GM10248 (cell line): ENCODE measurements at regions not wholly inside any gene's neighbourhood (a gene's known extent, or its start where the extent isn't known, plus 50 kb on each side); places are given as distances from the start of the nearest gene placed in this dataset.

Experiments
- CTCF ChIA-PET: fragments of 300-600 bp; sonication (Branson Sonifier 250); formaldehyde crosslinking; extraction: SDS; loops from one replicate; lab custom pipeline; 2021; ENCODE audit warnings: antibody characterized with exemption; lab: Yijun Ruan, JAX
- POLR2A ChIA-PET: fragments of 350-650 bp; sonication (Branson Sonifier 250); formaldehyde crosslinking; extraction: SDS; loops from one replicate; lab custom pipeline; 2020; ENCODE audit warnings: antibody characterized with exemption; lab: Yijun Ruan, JAX
- DNase-seq: peaks from one replicate; pipeline ENCODE4 v3.0.0; 2012; ENCODE audit errors: extremely low spot score
- CTCF ChIP-seq: IDR thresholded peaks from 2 replicates; pipeline ENCODE4 v1.5.1; 2012; ENCODE audit warnings: mild to moderate bottlenecking, low read depth; ENCODE audit errors: extremely low read depth, missing control alignments, control extremely low read depth

- ChIA-PET POLR2A (no interaction called here), CTCF (no interaction called here)
- no peak for DNase-seq
- TF ChIP-seq CTCF: no peak
Measured at GRCh38 chr9:118271936-118272335, 567.7 kb downstream of the TLR4 start.

- POLR2A ChIA-PET: no interaction called here
- no peak for TF ChIP-seq CTCF
- no peak for DNase-seq
- CTCF ChIA-PET: no interaction called here
Measured at GRCh38 chr9:118273048-118273447, 568.8 kb downstream of the TLR4 start.

DNA sequence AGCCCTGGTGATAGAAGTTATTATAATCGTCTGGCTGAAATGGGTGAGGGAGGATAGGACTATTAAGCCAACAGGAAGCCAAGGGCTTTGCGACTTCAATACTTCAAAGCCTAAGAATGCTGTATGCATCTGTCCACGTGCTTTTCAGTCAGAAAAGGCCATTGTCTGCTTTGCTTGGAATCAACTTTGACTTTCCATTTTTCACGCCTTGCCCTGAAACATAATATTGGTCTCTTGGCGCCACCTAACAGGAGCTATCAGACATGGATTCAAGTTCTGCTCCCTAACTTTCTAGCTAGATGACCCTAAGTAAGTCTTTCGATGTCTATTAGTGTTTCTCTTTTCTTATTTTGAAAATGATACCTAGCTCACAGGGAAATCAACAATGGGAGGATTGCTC lies 572.6 kb downstream of the TLR4 start:
- no peak for TF ChIP-seq CTCF
- CTCF ChIA-PET: no interaction called here
- DNase-seq: no peak
- POLR2A ChIA-PET: no interaction called here

DNA sequence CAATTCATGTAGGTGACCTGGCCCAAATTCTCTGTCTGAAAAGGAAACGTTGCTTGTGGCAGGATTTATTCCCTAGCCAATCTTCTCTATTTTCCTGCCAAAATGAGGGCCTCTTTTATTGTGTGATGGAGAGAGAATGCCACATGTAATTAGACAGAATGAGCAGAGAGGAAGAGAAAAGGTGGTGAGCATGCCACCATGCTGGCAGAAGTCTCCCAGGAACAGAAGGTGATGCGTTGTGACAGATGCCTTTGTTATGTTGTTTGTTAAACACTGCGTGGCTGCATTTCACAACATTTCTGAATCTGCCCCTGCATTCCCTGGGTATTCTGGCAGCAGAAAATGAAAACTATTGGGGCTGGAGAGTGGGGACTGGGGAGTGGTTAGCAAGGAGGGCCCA lies 577.6 kb downstream of the TLR4 start:
- TF ChIP-seq CTCF: no peak
- ChIA-PET POLR2A (no interaction called here), CTCF (no interaction called here)
- no peak for DNase-seq

GRCh38 chr9:118283488-118283887 lies 579.3 kb downstream of the TLR4 start:
- POLR2A ChIA-PET: no interaction called here
- DNase-seq: no peak
- no peak for TF ChIP-seq CTCF
- CTCF ChIA-PET: no interaction called here

DNA sequence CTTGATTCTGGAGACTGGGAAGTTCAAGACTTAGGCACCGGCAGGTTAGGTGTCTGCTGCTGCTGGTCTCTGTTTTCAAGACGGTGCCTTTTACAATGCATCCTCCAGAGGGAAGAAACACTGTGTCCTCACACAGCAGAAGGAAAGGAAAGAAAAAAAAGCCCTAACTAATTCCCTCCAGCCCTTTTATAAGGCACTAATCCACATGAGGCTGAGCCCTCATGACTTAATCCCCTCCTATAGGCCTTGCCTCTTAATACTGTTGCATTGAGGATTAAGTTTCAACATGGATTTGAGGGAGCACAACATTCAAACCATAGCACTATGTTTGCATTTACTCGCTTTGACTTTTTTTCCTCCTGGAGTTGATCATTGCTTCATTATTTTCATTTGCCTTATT lies 585.9 kb downstream of the TLR4 start:
- DNase-seq: no peak
- no peak for TF ChIP-seq CTCF
- CTCF ChIA-PET: interaction anchor here (0.8 kb wide), 1 partner anchor 14 kb away, joined by 3 read pairs; no protein-coding TSS in a partner anchor
- POLR2A ChIA-PET: no interaction called here

- POLR2A ChIA-PET: no interaction called here
Measured at GRCh38 chr9:118295413-118295812, 591.2 kb downstream of the TLR4 start.

More at GRCh38 chr9:118295413-118295812, 591.2 kb downstream of the TLR4 start:
- CTCF ChIA-PET: interaction anchor here (0.7 to 1.5 kb wide), 2 partner anchors 15 to 16 kb away, joined by 3 read pairs; no protein-coding TSS in a partner anchor
- TF ChIP-seq CTCF: no peak
- no peak for DNase-seq
